ENCODE measurements at regions not wholly inside any gene's neighbourhood (a gene's known extent, or its start where the extent isn't known, plus 50 kb on each side); places are given as distances from the start of the nearest gene placed in this dataset.
"Not testable (repeated sequence)": the region's sequence is repeated elsewhere in the genome, so short reads cannot be mapped to it uniquely, and the experiment has no call there.

DNA sequence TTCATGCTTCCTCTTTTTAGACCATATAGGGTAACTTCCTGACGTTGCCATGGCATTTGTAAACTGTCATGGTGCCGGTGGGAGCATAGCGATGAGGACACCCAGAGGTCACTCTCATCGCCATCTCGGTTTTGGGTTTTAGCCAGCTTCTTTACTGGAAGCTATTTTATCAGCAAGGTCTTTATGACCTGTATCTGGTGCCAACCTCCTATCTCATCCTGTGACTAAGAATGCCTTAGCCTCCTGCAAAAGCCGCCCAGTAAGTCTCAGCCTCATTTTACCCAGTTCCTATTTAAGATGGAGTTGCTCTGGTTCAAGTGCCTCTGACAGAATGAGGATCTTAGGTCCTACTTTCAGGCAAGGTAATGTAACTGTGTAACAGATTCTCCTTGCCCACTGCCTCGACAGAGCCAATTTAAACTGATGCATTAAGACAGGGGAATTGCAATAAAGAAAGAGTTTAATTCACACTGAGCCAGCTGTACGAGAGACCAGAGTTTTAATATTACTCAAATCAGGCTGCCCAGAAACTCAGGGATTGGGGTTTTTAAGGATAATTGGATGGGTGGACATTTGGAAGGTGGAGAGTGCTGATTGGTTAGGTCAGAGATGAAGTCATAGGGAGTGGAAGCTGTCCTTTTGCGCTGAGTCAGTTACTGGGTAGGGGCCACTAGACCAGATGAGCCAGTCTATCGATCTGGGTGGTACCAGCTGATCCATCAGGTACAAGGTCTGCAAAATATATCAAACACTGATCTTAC lies 59.9 kb upstream of the ATF7IP2 start:
- H3K9me3 Mint-ChIP-seq, result peaks cover 4% of the 10 kb centered on the region
- intact Hi-C loops (cut with micrococcal nuclease), result no loop called here

DNA sequence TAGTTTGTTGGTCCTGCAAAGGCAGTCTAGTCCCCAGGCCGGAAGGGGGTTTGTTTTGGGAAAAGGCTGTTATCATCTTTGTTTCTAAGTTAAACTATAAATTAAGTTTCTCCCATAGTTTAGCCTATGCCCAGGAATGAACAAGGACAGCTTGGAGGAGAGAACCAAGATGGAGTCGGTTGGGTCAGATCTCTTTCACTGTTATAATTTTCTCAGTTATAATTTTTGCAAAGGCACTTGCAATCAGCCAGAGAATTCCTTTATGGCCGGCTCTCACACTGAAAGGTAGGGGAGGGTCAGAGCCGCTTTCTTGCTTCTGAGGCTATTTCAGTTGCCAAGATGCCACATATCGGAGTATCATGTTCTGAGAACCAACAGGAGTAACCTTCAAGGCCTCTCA lies 59.2 kb upstream of the ATF7IP2 start:
- Mint-ChIP-seq H3K27ac (no peak overlapping the region), H3K36me3 (ENCODE audit: low read depth) (no peaks in the 10 kb centered on the region), H3K27me3 (ENCODE audit: low read depth) (no peaks in the 10 kb centered on the region), H3K9me3 (peaks cover 4% of the 10 kb centered on the region), H3K4me3 (ENCODE audit: low read depth) (no peak overlapping the region), H3K4me1 (ENCODE audit: low read depth) (peaks cover 14% of the 10 kb centered on the region)
- intact Hi-C loops (cut with micrococcal nuclease), result no loop called here
- DNase-seq (ENCODE audit: low spot score), result no peak

More for the DNA sequence above, 59.9 kb upstream of the ATF7IP2 start:
- Mint-ChIP-seq H3K36me3 (ENCODE audit: low read depth) (no peaks in the 10 kb centered on the region), H3K27me3 (ENCODE audit: low read depth) (no peaks in the 10 kb centered on the region), H3K4me3 (ENCODE audit: low read depth) (no peak overlapping the region), H3K4me1 (ENCODE audit: low read depth) (peaks cover 12% of the 10 kb centered on the region), H3K27ac (no peak overlapping the region)
- no peak for DNase-seq (ENCODE audit: low spot score)

GRCh38 chr16:10328291-10328690 lies 57.6 kb upstream of the ATF7IP2 start:
- H3K4me3 Mint-ChIP-seq (ENCODE audit: low read depth); H3K27ac Mint-ChIP-seq; intact Hi-C loops (cut with micrococcal nuclease); H3K36me3 Mint-ChIP-seq (ENCODE audit: low read depth); H3K9me3 Mint-ChIP-seq; H3K27me3 Mint-ChIP-seq (ENCODE audit: low read depth); DNase-seq (ENCODE audit: low spot score): not testable (repeated sequence)
- peaks cover 13% of the 10 kb centered on the region for H3K4me1 Mint-ChIP-seq (ENCODE audit: low read depth)

DNA sequence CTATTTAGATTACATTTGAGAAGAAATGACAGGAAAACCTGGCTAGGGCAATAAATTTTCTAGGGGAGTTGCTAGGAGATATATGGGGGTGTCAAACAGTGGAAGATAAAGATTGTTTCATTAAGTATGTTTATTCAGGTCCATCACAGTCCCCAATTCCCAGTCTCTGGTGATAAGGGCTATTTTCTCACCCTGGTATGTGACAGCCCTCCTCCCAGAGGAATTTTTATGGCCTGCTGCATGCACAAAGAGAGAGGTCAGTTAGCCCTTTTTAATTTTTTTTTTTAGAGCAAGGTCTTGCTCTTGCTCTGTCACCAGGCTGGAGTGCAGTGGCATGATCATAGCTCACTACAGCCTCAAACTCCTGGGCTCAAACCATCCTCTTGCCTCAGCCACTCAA lies 53.6 kb upstream of the ATF7IP2 start:
- intact Hi-C loops (cut with micrococcal nuclease), result loop anchor here (10.0 kb wide), 1 partner anchor 53 kb away; the partner anchor contains the start of gene ATF7IP2
- no peak for DNase-seq (ENCODE audit: low spot score)
- H3K27me3 Mint-ChIP-seq (ENCODE audit: low read depth), result no peaks in the 10 kb centered on the region
- no peak overlapping the region for H3K4me3 Mint-ChIP-seq (ENCODE audit: low read depth)
- H3K9me3 Mint-ChIP-seq, result peaks cover 4% of the 10 kb centered on the region
- peaks cover 15% of the 10 kb centered on the region for H3K4me1 Mint-ChIP-seq (ENCODE audit: low read depth)
- no peaks in the 10 kb centered on the region for H3K36me3 Mint-ChIP-seq (ENCODE audit: low read depth)
- no peak overlapping the region for H3K27ac Mint-ChIP-seq

DNA sequence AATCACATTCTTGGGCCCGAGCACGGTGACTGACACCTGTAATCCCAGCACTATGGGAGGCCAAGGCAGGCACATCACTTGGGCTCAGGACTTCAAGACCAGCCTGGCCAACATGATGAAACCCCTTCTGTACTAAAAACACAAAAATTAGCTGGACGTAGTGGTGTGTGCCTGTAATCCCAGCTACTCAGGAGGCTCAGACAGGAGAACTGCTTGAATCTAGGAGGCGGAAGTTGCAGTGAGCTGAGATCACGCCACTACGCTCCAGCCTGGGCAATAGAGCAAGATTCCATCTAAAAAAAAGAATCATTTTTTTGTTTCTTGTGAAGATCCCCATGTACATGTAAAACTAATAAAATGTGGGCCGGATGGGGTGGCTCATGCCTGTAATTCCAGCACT lies 53.1 kb upstream of the ATF7IP2 start:
- no peak overlapping the region for H3K27ac Mint-ChIP-seq
- no peak for DNase-seq (ENCODE audit: low spot score)
- H3K36me3 Mint-ChIP-seq (ENCODE audit: low read depth), result no peaks in the 10 kb centered on the region
- intact Hi-C loops (cut with micrococcal nuclease), result loop anchor here (10.0 kb wide), 1 partner anchor 52 kb away; the partner anchor contains the start of gene ATF7IP2
- no peak overlapping the region for H3K4me3 Mint-ChIP-seq (ENCODE audit: low read depth)
- H3K27me3 Mint-ChIP-seq (ENCODE audit: low read depth), result no peaks in the 10 kb centered on the region
- H3K9me3 Mint-ChIP-seq, result peaks cover under 1% of the 10 kb centered on the region
- H3K4me1 Mint-ChIP-seq (ENCODE audit: low read depth), result peaks cover 14% of the 10 kb centered on the region

DNA sequence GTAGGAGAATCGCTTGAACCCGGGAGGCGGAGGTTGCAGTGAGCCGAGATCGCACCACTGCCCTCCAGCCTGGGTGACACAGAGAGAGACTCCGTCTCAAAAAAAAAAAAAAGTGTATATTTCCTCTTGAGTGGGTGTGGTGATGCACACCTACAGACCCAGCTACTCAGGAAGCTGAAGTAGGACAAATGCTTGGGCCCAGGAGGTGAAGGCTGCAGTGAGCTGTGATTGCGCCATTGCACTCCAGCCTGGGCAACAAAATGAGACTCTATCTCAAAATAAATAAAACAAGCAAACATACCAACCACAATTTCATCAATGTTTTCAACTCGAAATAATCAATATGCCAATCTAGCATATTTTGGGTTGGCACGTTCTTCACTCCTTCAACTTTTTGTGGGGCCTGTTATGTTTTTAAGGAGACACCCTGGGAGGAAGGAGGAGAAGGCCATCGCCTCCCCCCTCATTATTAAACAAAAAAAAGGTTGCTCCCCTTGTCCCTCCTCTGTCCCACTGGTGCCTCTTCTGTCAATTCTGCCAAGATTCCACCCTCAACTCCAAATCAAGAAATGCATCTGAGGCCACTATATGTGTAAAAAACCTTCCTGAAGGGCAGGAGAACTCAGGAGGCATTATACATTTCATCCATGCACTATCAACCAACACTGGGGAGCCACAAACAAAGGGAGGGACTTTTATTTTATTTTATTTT lies 52.4 kb upstream of the ATF7IP2 start:
- Mint-ChIP-seq H3K27me3 (ENCODE audit: low read depth) (no peaks in the 10 kb centered on the region), H3K27ac (no peak overlapping the region)
- intact Hi-C loops (cut with micrococcal nuclease), result loop anchor here (10.0 kb wide), 1 partner anchor 51 kb away; the partner anchor contains the start of gene ATF7IP2

GRCh38 chr16:10335681-10336080 lies 50.2 kb upstream of the ATF7IP2 start:
- DNase-seq (ENCODE audit: low spot score), result no peak
- Mint-ChIP-seq H3K4me3 (ENCODE audit: low read depth) (no peak overlapping the region), H3K27me3 (ENCODE audit: low read depth) (no peaks in the 10 kb centered on the region), H3K4me1 (ENCODE audit: low read depth) (peaks cover 9% of the 10 kb centered on the region), H3K9me3 (peaks cover 16% of the 10 kb centered on the region), H3K36me3 (ENCODE audit: low read depth) (peaks cover 4% of the 10 kb centered on the region), H3K27ac (no peak overlapping the region)
- intact Hi-C loops (cut with micrococcal nuclease), result loop anchor here (10.0 kb wide), 1 partner anchor 49 kb away; the partner anchor contains the start of gene ATF7IP2

More for the DNA sequence above, 52.4 kb upstream of the ATF7IP2 start:
- Mint-ChIP-seq H3K4me3 (ENCODE audit: low read depth) (no peak overlapping the region), H3K4me1 (ENCODE audit: low read depth) (peaks cover 12% of the 10 kb centered on the region), H3K36me3 (ENCODE audit: low read depth) (no peaks in the 10 kb centered on the region), H3K9me3 (no peaks in the 10 kb centered on the region)
- no peak for DNase-seq (ENCODE audit: low spot score)

All from activated T-helper 2 cell treated with anti-CD3 and anti-CD28 coated beads, Interferon-gamma antibody, Interleukin-2, Interleukin-4, amounts not matched to agents 10 μg/mL and 5 μg/mL and 100 μg/mL, durations not matched to agents 14 hours and 24 hours and 36 hours (primary cell).